Right lobe of liver (tissue), 6 donors: ENCODE measurements at regions not wholly inside any gene's neighbourhood (a gene's known extent, or its start where the extent isn't known, plus 50 kb on each side); places are given as distances from the start of the nearest gene placed in this dataset.

ENCODE experiments used
- ATAC-seq, 4 donors: fragments of 200-7000 bp; cut with Tn5 transposase; one replicate each; pipeline ENCODE4 v1.9.1; 2020; ENCODE audit warnings: mild to moderate bottlenecking in 4 of 4, moderate library complexity in 4 of 4
- DNase-seq, 3 donors: peaks; one replicate each; pipeline ENCODE4 v3.0.0-alpha.2; 2020
- H3K27ac ChIP-seq, 3 donors: fragments of 200-600 bp; one replicate each; pipeline ENCODE4 v1.8.0; 2022
- H3K27me3 ChIP-seq, 2 donors: fragments of 200-600 bp; one replicate each; pipeline ENCODE4 v1.8.0; 2022
- H3K36me3 ChIP-seq, 4 donors: fragments of 200-600 bp; sonication (generic) in 1 of 4; one replicate each; pipeline versions ENCODE4 v1.5.1 to v1.8.0; 2017 to 2022; ENCODE audit warnings: control low read depth in 1 of 4
- H3K4me1 ChIP-seq, 4 donors: fragments of 200-600 bp; sonication (generic) in 1 of 4; one replicate each; pipeline versions ENCODE4 v1.5.1 to v1.8.0; 2017 to 2022; ENCODE audit warnings: control low read depth in 1 of 4
- H3K4me3 ChIP-seq, 3 donors: fragments of 200-600 bp; one replicate each; pipeline ENCODE4 v1.8.0; 2022
- H3K9me3 ChIP-seq, 4 donors: fragments of 200-600 bp; sonication (generic) in 1 of 4; one replicate each; pipeline versions ENCODE4 v1.5.1 to v1.8.0; 2017 to 2022; ENCODE audit warnings: control low read depth in 1 of 4
- CTCF ChIP-seq, 4 donors: fragments of 200-600 bp in 3 of 4; fragments of 450-650 bp in 1 of 4; IDR thresholded peaks; one replicate each; pipeline versions ENCODE4 v1.5.1 to v1.8.0; 2016 to 2022; ENCODE audit warnings: antibody characterized with exemption in 4 of 4, mild to moderate bottlenecking in 2 of 4
- POLR2A ChIP-seq: fragments of 450-650 bp; IDR thresholded peaks from one replicate; pipeline ENCODE4 v1.6.1; 2017; ENCODE audit warnings: antibody characterized with exemption, mild to moderate bottlenecking
- WGBS: methylation state at CpG from one replicate; pipeline ENCODE4 v1.1.6; 2018; ENCODE audit warnings: low coverage, low lambda C conversion rate; ENCODE audit not compliant: insufficient coverage; ENCODE audit errors: missing lambda C conversion rate; 5-methylcytosine and 5-hydroxymethylcytosine counted together
- intact Hi-C, 2 donors: fragments of 100-400 bp; cut with DNase I; formaldehyde crosslinking; loops; one replicate each; pipeline versions ENCODE4 v1.11.2 to v1.14.1; 2022
- donor health status: DM: no; HTN: yes; CAD: no.
- donor health status: DM: no; HTN: no; CAD: no.
- donor health status: DM: no; HTN: no; CAD: no.
- donor health status: DM: no; HTN: yes; CAD: no.
- donor health status: DM: no; HTN: yes; CAD: no.

DNA sequence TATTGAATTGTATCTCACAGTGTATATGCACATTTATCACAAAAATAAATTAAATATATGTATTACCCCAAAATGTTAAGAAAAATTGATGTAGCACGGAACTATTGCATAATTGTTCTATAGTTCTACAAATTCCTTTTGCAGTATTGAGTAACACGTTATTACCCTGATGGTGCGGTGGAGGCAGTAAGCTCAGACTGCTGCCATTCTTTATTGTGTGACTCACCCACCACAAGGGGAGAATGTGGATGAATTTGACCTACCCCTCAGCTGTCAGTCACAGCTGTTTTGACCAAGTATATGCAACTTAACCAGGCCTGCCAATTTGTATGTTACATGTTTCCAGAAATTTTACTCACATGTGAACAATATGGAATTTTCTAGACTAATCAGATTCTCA, 506.6 kb downstream of the SH3BGRL start:
- no peak for TF ChIP-seq CTCF (IDR thresholded peaks at IDR 0.05)
- TF ChIP-seq POLR2A, result no peak
- no peak overlapping the region for H3K4me3 ChIP-seq
- WGBS, result 54% methylated on average over 3 of the region's 3 CpGs
- intact Hi-C loops, result no loop called here
- no peaks in the 10 kb centered on the region for H3K4me1 ChIP-seq
- no peak overlapping the region for H3K27ac ChIP-seq
- H3K9me3 ChIP-seq, result no peaks in the 10 kb centered on the region
- no peak for DNase-seq
- ATAC-seq, result no peak
- H3K36me3 ChIP-seq, result no peaks in the 10 kb centered on the region
- no peaks in the 10 kb centered on the region for H3K27me3 ChIP-seq

DNA sequence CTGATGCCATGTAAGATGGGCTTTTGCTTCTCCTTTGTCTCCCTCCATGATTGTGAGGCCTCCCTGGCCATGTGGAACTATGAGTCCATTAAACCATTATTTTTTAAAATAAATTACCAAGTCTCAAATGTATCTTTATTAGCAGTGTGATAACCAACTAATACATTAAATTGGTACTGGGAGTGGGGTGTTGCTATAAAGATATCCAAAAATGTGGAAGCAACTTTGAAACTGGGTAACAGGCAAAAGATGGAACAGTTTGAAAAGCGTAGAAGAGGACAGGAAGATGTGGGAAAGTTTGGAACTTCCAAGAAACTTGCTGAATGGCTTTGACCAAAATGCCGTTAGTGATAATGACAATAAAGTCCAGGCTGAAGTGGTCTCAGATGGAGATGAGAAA, 526.7 kb downstream of the SH3BGRL start:
- DNase-seq (no peak), ATAC-seq (no peak)
- Histone ChIP-seq H3K27me3 (peaks cover 0 to 7% of the 10 kb centered on the region in 2 donors), H3K4me1 (no peaks in the 10 kb centered on the region), H3K4me3 (no peak overlapping the region), H3K9me3 (peaks cover 0 to 4% (median 0%) of the 10 kb centered on the region in 4 donors), H3K36me3 (no peaks in the 10 kb centered on the region), H3K27ac (no peak overlapping the region)
- TF ChIP-seq CTCF (IDR thresholded peaks at IDR 0.05), result no peak
- no peak for TF ChIP-seq POLR2A
- intact Hi-C loops, result no loop called here
- 45% methylated on average over 2 of the region's 2 CpGs for WGBS

GRCh38 chrX:81729269-81729777, 527.4 kb downstream of the SH3BGRL start:
- peaks cover 0 to 7% of the 10 kb centered on the region in 2 donors for H3K27me3 ChIP-seq
- H3K4me3 ChIP-seq, result no peak overlapping the region
- TF ChIP-seq POLR2A (no peak), CTCF (IDR thresholded peaks at IDR 0.05) (no peak)
- intact Hi-C loops, result no loop called here
- peaks cover 0 to 4% (median 0%) of the 10 kb centered on the region in 4 donors for H3K9me3 ChIP-seq
- ATAC-seq (no peak), DNase-seq (no peak)
- no peak overlapping the region for H3K27ac ChIP-seq
- no peaks in the 10 kb centered on the region for H3K4me1 ChIP-seq
- no peaks in the 10 kb centered on the region for H3K36me3 ChIP-seq
- WGBS, result 32% methylated on average over 3 of the region's 4 CpGs

- Histone ChIP-seq H3K4me1 (no peaks in the 10 kb centered on the region), H3K9me3 (no peaks in the 10 kb centered on the region), H3K27ac (no peak overlapping the region), H3K27me3 (no peaks in the 10 kb centered on the region), H3K4me3 (no peak overlapping the region), H3K36me3 (no peaks in the 10 kb centered on the region)
- intact Hi-C loops, result no loop called here
- ATAC-seq (no peak), DNase-seq (no peak)
- 44% methylated on average over 2 of the region's 2 CpGs for WGBS
- no peak for TF ChIP-seq POLR2A
- no peak for TF ChIP-seq CTCF (IDR thresholded peaks at IDR 0.05)
These were observed 577.8 kb downstream of the SH3BGRL start for GRCh38 chrX:81779701-81780100.

DNA sequence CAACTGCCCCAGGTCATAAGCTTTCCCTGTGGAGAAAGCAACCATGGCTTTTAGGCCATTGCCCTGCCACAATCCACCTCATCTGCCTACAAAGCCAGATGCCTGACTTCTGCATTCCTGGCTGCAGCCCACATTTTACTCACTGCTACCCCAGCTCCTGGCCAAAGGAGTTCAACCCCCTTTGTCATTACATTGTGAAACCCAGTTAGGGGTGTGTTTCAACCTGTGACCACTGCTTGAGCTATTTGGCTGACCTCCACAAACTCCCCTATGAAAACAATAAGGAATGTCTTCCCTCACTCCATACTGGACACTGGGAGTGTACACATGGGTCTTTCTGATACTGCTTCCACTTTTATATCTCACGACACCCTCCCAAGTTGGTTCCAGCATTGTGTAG, 589.2 kb downstream of the SH3BGRL start:
- WGBS, result 73% methylated on average over 1 of the region's 1 CpG
- Histone ChIP-seq H3K36me3 (no peaks in the 10 kb centered on the region), H3K27ac (no peak overlapping the region), H3K4me3 (no peak overlapping the region), H3K27me3 (no peaks in the 10 kb centered on the region), H3K4me1 (no peaks in the 10 kb centered on the region), H3K9me3 (no peaks in the 10 kb centered on the region)
- TF ChIP-seq CTCF (IDR thresholded peaks at IDR 0.05) (no peak), POLR2A (no peak)
- ATAC-seq, result no peak
- intact Hi-C loops, result no loop called here
- DNase-seq, result no peak
